CD14-positive monocyte (primary cell): ENCODE measurements at regions not wholly inside any gene's neighbourhood (a gene's known extent, or its start where the extent isn't known, plus 50 kb on each side); places are given as distances from the start of the nearest gene placed in this dataset.

Experiments
- DNase-seq, 3 donors: peaks; one replicate each; pipeline ENCODE4 v3.0.0-alpha.2; 2011 to 2022
- H2AFZ ChIP-seq: 2 replicates; pipeline ENCODE4 v1.6.0; 2012; ENCODE audit warnings: mild to moderate bottlenecking, low read depth, low read length, inconsistent platforms; ENCODE audit not compliant: insufficient read depth, poor library complexity, severe bottlenecking
- H3K27ac ChIP-seq, 2 donors: 1 replicate in 1 of 2; 2 replicates in 1 of 2; pipeline ENCODE4 v1.5.1; 2012 to 2013; ENCODE audit warnings: low read length in 2 of 2, control low read depth in 1 of 2, inconsistent platforms in 1 of 2, low read depth in 1 of 2, mild to moderate bottlenecking in 1 of 2
- H3K27me3 ChIP-seq, 2 donors: one replicate each; pipeline versions ENCODE4 v1.6.0 to v1.6.1; 2011 to 2013; ENCODE audit warnings: low read length in 2 of 2; ENCODE audit not compliant: control insufficient read depth in 2 of 2, insufficient read depth in 2 of 2
- H3K36me3 ChIP-seq, 2 donors: replicated peaks in 1 of 2; 1 replicate in 1 of 2; 2 replicates in 1 of 2; pipeline versions ENCODE4 v1.5.1 to v1.6.1; 2012 to 2013; ENCODE audit warnings: low read length in 2 of 2, control low read depth in 1 of 2, inconsistent platforms in 1 of 2, mild to moderate bottlenecking in 1 of 2; ENCODE audit not compliant: insufficient read depth in 2 of 2, control insufficient read depth in 1 of 2
- H3K4me1 ChIP-seq, 2 donors: 1 replicate in 1 of 2; 2 replicates in 1 of 2; pipeline versions ENCODE4 v1.5.1 to v1.6.1; 2012 to 2013; ENCODE audit warnings: low read length in 2 of 2, control low read depth in 1 of 2, inconsistent platforms in 1 of 2, mild to moderate bottlenecking in 1 of 2, moderate library complexity in 1 of 2; ENCODE audit not compliant: insufficient read depth in 2 of 2, control insufficient read depth in 1 of 2
- H3K4me2 ChIP-seq: replicated peaks from 2 replicates; pipeline ENCODE3; 2012; ENCODE audit warnings: low read length, moderate library complexity, mild to moderate bottlenecking; ENCODE audit not compliant: poor library complexity, severe bottlenecking; ENCODE audit errors: extremely low read depth
- H3K4me3 ChIP-seq, 3 experiments: fragments of 200-600 bp in 1 of 3; sonication (generic) in 1 of 3; replicated peaks in 1 of 3; 1 replicate in 2 of 3; 2 replicates in 1 of 3; pipeline ENCODE4 v1.5.1; 2011 to 2013; ENCODE audit warnings: low read length in 3 of 3, mild to moderate bottlenecking in 3 of 3, control low read depth in 2 of 3, low read depth in 2 of 3, inconsistent platforms in 1 of 3, moderate library complexity in 1 of 3
- H3K79me2 ChIP-seq: 2 replicates; pipeline ENCODE4 v1.6.0; 2012; ENCODE audit warnings: mild to moderate bottlenecking, control low read depth, inconsistent platforms, low read length, moderate library complexity; ENCODE audit not compliant: insufficient read depth
- H3K9ac ChIP-seq: 2 replicates; pipeline ENCODE4 v1.6.0; 2017; ENCODE audit warnings: low read length, mild to moderate bottlenecking; ENCODE audit not compliant: insufficient read depth, poor library complexity, severe bottlenecking
- H3K9me3 ChIP-seq, 2 donors: replicated peaks in 1 of 2; 1 replicate in 1 of 2; 2 replicates in 1 of 2; pipeline versions ENCODE4 v1.5.1 to v1.6.1; 2012 to 2013; ENCODE audit warnings: low read length in 2 of 2, control low read depth in 1 of 2; ENCODE audit not compliant: control insufficient read depth in 1 of 2, insufficient read depth in 1 of 2
- H4K20me1 ChIP-seq: 2 replicates; pipeline ENCODE4 v1.6.0; 2012; ENCODE audit warnings: mild to moderate bottlenecking, low read length, control low read depth, moderate library complexity; ENCODE audit not compliant: insufficient read depth
- H3K27ac Mint-ChIP-seq, 7 donors: one replicate each; pipeline ENCODE4 v1.8.0; 2020; ENCODE audit warnings: mild to moderate bottlenecking in 7 of 7, mixed read lengths in 7 of 7, moderate library complexity in 6 of 7, inconsistent platforms in 2 of 7
- H3K27me3 Mint-ChIP-seq, 3 donors: one replicate each; pipeline ENCODE4 v1.8.0; 2021 to 2022; ENCODE audit warnings: low read depth in 3 of 3, mild to moderate bottlenecking in 3 of 3, mixed read lengths in 3 of 3, moderate library complexity in 3 of 3, inconsistent platforms in 1 of 3
- H3K36me3 Mint-ChIP-seq, 2 donors: one replicate each; pipeline ENCODE4 v1.8.0; 2020; ENCODE audit warnings: mixed read lengths in 2 of 2, inconsistent platforms in 1 of 2, mild to moderate bottlenecking in 1 of 2
- H3K4me1 Mint-ChIP-seq: one replicate; pipeline ENCODE4 v1.8.0; 2020; ENCODE audit warnings: mild to moderate bottlenecking, mixed read lengths
- H3K4me3 Mint-ChIP-seq, 2 donors: one replicate each; pipeline ENCODE4 v1.8.0; 2020; ENCODE audit warnings: mild to moderate bottlenecking in 2 of 2, mixed read lengths in 2 of 2, moderate library complexity in 1 of 2
- H3K9me3 Mint-ChIP-seq, 7 donors: one replicate each; pipeline ENCODE4 v1.8.0; 2020 to 2022; ENCODE audit warnings: mixed read lengths in 7 of 7, mild to moderate bottlenecking in 6 of 7, moderate library complexity in 6 of 7, inconsistent platforms in 2 of 7
- WGBS: methylation state at CpG from one replicate; pipeline ENCODE4 v1.1.5; 2013; ENCODE audit warnings: missing lambda C conversion rate; ENCODE audit not compliant: insufficient coverage; 5-methylcytosine and 5-hydroxymethylcytosine counted together
- intact Hi-C, 2 donors: fragments of 100-400 bp; cut with micrococcal nuclease; formaldehyde crosslinking; loops; one replicate each; pipeline versions ENCODE4 v1.15.0 to v1.15.1; 2023
- TF ChIP-seq, protein P1 (sequence below): fragments of 200-600 bp; IDR thresholded peaks from one replicate; pipeline ENCODE4 v1.8.0; 2022; ENCODE audit warnings: antibody characterized with exemption, mild to moderate bottlenecking

DNA sequence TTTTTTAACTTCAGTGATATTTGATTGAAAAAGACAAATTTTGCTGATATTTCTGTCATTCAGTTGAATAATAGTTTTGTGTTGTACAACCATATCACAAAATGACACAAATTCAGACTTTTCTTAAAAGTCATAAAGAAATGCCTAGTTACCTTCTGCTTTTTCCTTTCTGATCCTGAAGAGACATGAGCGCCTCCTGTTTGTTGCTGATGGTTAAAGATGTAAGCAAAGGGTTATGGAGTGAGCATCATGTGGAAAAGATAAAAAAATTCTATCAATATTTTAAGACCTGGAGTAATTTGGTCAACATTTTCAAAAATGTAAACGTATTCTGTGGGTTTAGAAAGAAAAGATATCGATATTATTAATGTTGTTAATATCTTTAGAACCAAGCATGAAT, 669.9 kb upstream of the NR3C2 start:
- Histone ChIP-seq H3K27me3 (no peaks in the 10 kb centered on the region), H3K9me3 (peaks cover 0 to 6% of the 10 kb centered on the region in 2 donors), H3K4me2 (no peak overlapping the region), H2AFZ (no peak overlapping the region), H3K36me3 (no peaks in the 10 kb centered on the region), H3K4me3 (no peak overlapping the region), H3K79me2 (no peaks in the 10 kb centered on the region), H3K27ac (no peak overlapping the region), H3K9ac (no peak overlapping the region), H4K20me1 (no peaks in the 10 kb centered on the region), H3K4me1 (no peaks in the 10 kb centered on the region)
- H3K4me1 Mint-ChIP-seq = no peaks in the 10 kb centered on the region
- H3K36me3 Mint-ChIP-seq = no peaks in the 10 kb centered on the region
- H3K9me3 Mint-ChIP-seq = peaks cover 0 to 3% (median 0%) of the 10 kb centered on the region in 7 donors
- H3K27me3 Mint-ChIP-seq = no peaks in the 10 kb centered on the region
- intact Hi-C loops = no loop called here
- TF ChIP-seq, protein P1, sequence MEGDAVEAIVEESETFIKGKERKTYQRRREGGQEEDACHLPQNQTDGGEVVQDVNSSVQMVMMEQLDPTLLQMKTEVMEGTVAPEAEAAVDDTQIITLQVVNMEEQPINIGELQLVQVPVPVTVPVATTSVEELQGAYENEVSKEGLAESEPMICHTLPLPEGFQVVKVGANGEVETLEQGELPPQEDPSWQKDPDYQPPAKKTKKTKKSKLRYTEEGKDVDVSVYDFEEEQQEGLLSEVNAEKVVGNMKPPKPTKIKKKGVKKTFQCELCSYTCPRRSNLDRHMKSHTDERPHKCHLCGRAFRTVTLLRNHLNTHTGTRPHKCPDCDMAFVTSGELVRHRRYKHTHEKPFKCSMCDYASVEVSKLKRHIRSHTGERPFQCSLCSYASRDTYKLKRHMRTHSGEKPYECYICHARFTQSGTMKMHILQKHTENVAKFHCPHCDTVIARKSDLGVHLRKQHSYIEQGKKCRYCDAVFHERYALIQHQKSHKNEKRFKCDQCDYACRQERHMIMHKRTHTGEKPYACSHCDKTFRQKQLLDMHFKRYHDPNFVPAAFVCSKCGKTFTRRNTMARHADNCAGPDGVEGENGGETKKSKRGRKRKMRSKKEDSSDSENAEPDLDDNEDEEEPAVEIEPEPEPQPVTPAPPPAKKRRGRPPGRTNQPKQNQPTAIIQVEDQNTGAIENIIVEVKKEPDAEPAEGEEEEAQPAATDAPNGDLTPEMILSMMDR = no peak
- DNase-seq = no peak
- WGBS = no CpG with 5 or more reads among the region's 3 CpGs
- no peak overlapping the region for H3K27ac Mint-ChIP-seq
- no peak overlapping the region for H3K4me3 Mint-ChIP-seq

DNA sequence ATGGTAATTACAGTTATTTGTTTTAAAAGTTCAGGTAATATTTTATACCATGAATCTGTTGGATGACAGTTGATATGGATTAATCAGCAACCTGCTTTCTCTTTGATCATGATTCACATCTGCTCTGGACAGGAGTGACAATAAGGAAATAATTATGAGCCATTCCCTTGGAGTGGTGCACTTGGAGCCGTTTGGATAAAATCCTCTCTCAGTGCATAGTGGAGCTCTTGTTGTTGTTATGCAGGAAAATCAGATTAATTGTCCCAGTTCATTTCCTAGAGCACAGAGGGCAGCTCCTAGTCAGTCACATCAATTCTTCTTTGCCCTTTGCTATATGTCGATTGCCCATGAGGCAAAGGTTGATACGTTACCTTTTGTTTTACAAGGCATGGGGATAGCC, 668.3 kb upstream of the NR3C2 start:
- Histone ChIP-seq H4K20me1 (no peaks in the 10 kb centered on the region), H2AFZ (no peak overlapping the region), H3K79me2 (no peaks in the 10 kb centered on the region), H3K27me3 (no peaks in the 10 kb centered on the region), H3K9ac (no peak overlapping the region), H3K4me2 (no peak overlapping the region), H3K27ac (no peak overlapping the region), H3K4me3 (no peak overlapping the region), H3K9me3 (peaks cover 4 to 13% of the 10 kb centered on the region in 2 donors), H3K4me1 (no peaks in the 10 kb centered on the region), H3K36me3 (no peaks in the 10 kb centered on the region)
- Mint-ChIP-seq H3K27me3 (no peaks in the 10 kb centered on the region), H3K9me3 (peaks cover 0 to 9% (median 2%) of the 10 kb centered on the region in 7 donors), H3K27ac (no peak overlapping the region), H3K4me3 (no peak overlapping the region), H3K36me3 (no peaks in the 10 kb centered on the region), H3K4me1 (no peaks in the 10 kb centered on the region)
- DNase-seq = no peak
- intact Hi-C loops = no loop called here
- TF ChIP-seq, protein P1 = no peak
- 50% methylated on average over 1 of the region's 3 CpGs for WGBS
